ENCODE measurements at regions not wholly inside any gene's neighbourhood (a gene's known extent, or its start where the extent isn't known, plus 50 kb on each side); places are given as distances from the start of the nearest gene placed in this dataset.

GRCh38 chr5:75891020-75891419 is 173.8 kb upstream of the POC5 start:
- H2BK15ac ChIP-seq (ENCODE audit: low read length), result no peak overlapping the region
- no peak overlapping the region for H4K91ac ChIP-seq (replicated peaks; ENCODE audit: insufficient read length, low read length)

More at GRCh38 chr5:75891020-75891419, 173.8 kb upstream of the POC5 start:
- Histone ChIP-seq H3K56ac (replicated peaks; ENCODE audit: insufficient read length, low read depth, low read length) (no peak overlapping the region), H3K4ac (replicated peaks; ENCODE audit: insufficient read length, low read depth, low read length) (no peak overlapping the region), H2AK5ac (ENCODE audit: low read depth, low read length) (no peak overlapping the region), H3K23me2 (ENCODE audit: low read depth, low read length) (no peaks in the 10 kb centered on the region), H3K18ac (ENCODE audit: extremely low read depth, low read length) (no peak overlapping the region), H2BK20ac (ENCODE audit: low read length) (no peak overlapping the region), H3K79me2 (ENCODE audit: control insufficient read depth in 1 of 2, insufficient read depth in 2 of 2, low read length in 2 of 2) (no peaks in the 10 kb centered on the region), H3K9ac (replicated peaks in 1 of 4; ENCODE audit: extremely low read depth in 1 of 4, low read depth in 3 of 4, low read length in 3 of 4) (no peak overlapping the region), H2BK12ac (ENCODE audit: low read depth, low read length) (no peak overlapping the region), H2BK5ac (ENCODE audit: low read depth, low read length) (no peak overlapping the region), H3K23ac (ENCODE audit: insufficient read length) (no peak overlapping the region), H3K9me3 (ENCODE audit: insufficient read depth in 2 of 2, low read depth in 1 of 2, low read length in 1 of 2) (peaks cover 0 to 9% of the 10 kb centered on the region in 2 experiments; a peak in 3 of 4 replicates), H3K4me2 (ENCODE audit: insufficient read depth in 1 of 2, low read depth in 2 of 2, low read length in 2 of 2) (no peak overlapping the region), H3K14ac (ENCODE audit: insufficient read length) (no peak overlapping the region), H3K36me3 (ENCODE audit: control insufficient read depth in 2 of 4, insufficient read depth in 4 of 4, low read length in 3 of 4) (no peaks in the 10 kb centered on the region), H3K79me1 (ENCODE audit: low read depth, low read length) (no peaks in the 10 kb centered on the region), H4K5ac (ENCODE audit: insufficient read length, low read depth, low read length) (no peak overlapping the region), H2AFZ (ENCODE audit: low read length) (no peak overlapping the region), H3K4me3 (ENCODE audit: extremely low read depth in 1 of 4, insufficient read depth in 2 of 4, low read depth in 3 of 4, low read length in 4 of 4) (no peak overlapping the region), H3K27me3 (replicated peaks in 1 of 4; ENCODE audit: control insufficient read depth in 3 of 4, extremely low read depth in 1 of 4, insufficient read depth in 3 of 4, low read length in 3 of 4) (no peaks in the 10 kb centered on the region), H2BK120ac (replicated peaks; ENCODE audit: low read depth, low read length) (no peak overlapping the region), H3K27ac (ENCODE audit: low read depth, low read length) (no peak overlapping the region), H4K20me1 (replicated peaks in 1 of 2; ENCODE audit: control insufficient read depth in 1 of 2, insufficient read depth in 2 of 2, low read length in 2 of 2) (no peaks in the 10 kb centered on the region), H4K8ac (ENCODE audit: extremely low read depth, insufficient read depth, low read length) (no peak overlapping the region), H3K4me1 (replicated peaks in 1 of 4; ENCODE audit: control insufficient read depth in 3 of 4, insufficient read depth in 4 of 4, low read length in 3 of 4) (no peaks in the 10 kb centered on the region)
- FAIRE-seq (no peak), DNase-seq (ENCODE audit: low read depth in 1 of 2, low spot score in 2 of 2) (no peak)
- WGBS, 2 experiments (ENCODE audit: extremely low coverage in 1 of 2, insufficient coverage in 1 of 2, insufficient read length in 1 of 2, insufficient replicate concordance in 2 of 2, low coverage in 1 of 2, low lambda C conversion rate in 2 of 2, missing lambda C conversion rate in 1 of 2), result 85% methylated on average over 1 of the region's 1 CpG; no CpG with 5 or more reads in 1 of the 2 experiments
- ChIA-PET POLR2A (ENCODE audit: partially characterized antibody) (no interaction called here), CTCF (ENCODE audit: partially characterized antibody) (no interaction called here)
- no peak for TF ChIP-seq E2F6 (IDR thresholded peaks at IDR 0.05)
- no peak for TF ChIP-seq HDAC6 (IDR thresholded peaks at IDR 0.05; ENCODE audit: low read depth, low read length)
- no peak for TF ChIP-seq RNF2 (IDR thresholded peaks at IDR 0.05; ENCODE audit: borderline replicate concordance, low read depth, low read length, missing control alignments, poor library complexity, severe bottlenecking)

All from H1 (cell line).